C4-2B (cell line): ENCODE measurements at regions not wholly inside any gene's neighbourhood (a gene's known extent, or its start where the extent isn't known, plus 50 kb on each side); places are given as distances from the start of the nearest gene placed in this dataset.

Experiments used
- H3K27ac ChIP-seq: fragments of 450-650 bp; 2 replicates; pipeline ENCODE4 v1.5.1; 2017
- ZFX ChIP-seq: fragments of 450-650 bp; IDR thresholded peaks from 2 replicates; pipeline ENCODE4 v1.6.1; 2017
- TF ChIP-seq, protein P1 (sequence below): fragments of 450-650 bp; conservative IDR thresholded peaks from 2 replicates; pipeline ENCODE4 v1.5.1; 2017; ENCODE audit warnings: mild to moderate bottlenecking

DNA sequence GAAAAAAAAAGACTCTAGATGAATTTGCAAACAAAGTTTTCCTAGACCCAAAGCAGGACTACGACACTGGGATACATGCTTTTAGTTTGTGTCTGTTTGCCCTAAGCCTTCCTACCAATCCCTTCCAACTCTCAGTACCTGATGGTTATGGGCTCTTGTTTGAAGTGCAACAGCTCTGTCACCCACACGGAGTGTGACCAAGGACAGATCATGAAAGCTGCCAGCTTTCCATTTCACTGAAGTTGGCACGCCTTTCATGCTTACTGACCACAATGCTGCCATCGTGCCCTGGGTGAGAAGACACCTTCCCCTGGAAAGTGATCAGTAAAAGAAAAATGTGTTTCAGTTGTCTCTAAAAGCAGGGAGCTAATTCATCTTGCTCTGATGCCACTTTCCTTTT, 312.5 kb upstream of the PTBP2 start:
- no peak for TF ChIP-seq ZFX
- TF ChIP-seq, protein P1, sequence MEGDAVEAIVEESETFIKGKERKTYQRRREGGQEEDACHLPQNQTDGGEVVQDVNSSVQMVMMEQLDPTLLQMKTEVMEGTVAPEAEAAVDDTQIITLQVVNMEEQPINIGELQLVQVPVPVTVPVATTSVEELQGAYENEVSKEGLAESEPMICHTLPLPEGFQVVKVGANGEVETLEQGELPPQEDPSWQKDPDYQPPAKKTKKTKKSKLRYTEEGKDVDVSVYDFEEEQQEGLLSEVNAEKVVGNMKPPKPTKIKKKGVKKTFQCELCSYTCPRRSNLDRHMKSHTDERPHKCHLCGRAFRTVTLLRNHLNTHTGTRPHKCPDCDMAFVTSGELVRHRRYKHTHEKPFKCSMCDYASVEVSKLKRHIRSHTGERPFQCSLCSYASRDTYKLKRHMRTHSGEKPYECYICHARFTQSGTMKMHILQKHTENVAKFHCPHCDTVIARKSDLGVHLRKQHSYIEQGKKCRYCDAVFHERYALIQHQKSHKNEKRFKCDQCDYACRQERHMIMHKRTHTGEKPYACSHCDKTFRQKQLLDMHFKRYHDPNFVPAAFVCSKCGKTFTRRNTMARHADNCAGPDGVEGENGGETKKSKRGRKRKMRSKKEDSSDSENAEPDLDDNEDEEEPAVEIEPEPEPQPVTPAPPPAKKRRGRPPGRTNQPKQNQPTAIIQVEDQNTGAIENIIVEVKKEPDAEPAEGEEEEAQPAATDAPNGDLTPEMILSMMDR = no peak
- H3K27ac ChIP-seq = no peak overlapping the region

DNA sequence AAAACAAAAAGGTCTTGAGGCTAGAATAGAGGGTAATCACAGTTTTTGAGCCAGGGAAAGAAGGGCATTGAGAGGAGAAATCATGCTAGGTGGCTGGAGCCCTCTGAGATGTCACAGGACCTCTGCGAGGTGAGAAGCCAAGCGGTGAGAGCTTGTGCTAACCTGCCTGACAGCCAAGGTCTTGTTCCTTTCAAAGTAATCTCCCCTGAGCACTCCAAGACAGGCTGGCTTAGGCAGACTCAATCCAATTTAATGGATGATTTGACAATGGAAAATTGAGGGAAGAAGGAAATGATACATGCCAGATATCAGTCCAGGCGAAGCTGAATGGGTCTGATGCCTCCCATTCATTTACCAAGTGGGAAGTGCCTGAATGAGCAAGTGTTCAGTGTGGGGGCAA, 311.9 kb upstream of the PTBP2 start:
- TF ChIP-seq, protein P1 = no peak
- no peak for TF ChIP-seq ZFX
- H3K27ac ChIP-seq = no peak overlapping the region

DNA sequence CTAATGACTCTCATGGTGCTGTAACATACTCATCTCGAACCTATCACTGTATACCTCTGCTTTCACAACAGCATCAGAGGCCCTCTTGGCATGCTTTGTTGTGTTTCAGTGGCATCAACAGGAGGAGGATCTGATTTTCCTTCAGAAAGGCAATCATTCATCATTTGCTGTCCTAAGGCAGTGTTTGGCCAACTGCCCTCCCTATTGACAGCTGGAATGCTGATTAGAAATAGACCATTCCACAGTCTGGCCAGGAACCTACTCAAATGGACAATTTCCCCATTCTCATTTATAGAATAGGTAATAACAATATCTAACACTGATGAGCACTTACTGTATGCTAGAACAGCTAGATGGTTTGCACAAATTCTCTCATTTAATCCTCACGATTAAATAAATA, 310.6 kb upstream of the PTBP2 start:
- TF ChIP-seq, protein P1 = no peak
- H3K27ac ChIP-seq = no peak overlapping the region

- TF ChIP-seq, protein P1 = no peak
- TF ChIP-seq ZFX = no peak
- H3K27ac ChIP-seq = no peak overlapping the region
Observed at GRCh38 chr1:96414598-96414997, 307.0 kb upstream of the PTBP2 start.

DNA sequence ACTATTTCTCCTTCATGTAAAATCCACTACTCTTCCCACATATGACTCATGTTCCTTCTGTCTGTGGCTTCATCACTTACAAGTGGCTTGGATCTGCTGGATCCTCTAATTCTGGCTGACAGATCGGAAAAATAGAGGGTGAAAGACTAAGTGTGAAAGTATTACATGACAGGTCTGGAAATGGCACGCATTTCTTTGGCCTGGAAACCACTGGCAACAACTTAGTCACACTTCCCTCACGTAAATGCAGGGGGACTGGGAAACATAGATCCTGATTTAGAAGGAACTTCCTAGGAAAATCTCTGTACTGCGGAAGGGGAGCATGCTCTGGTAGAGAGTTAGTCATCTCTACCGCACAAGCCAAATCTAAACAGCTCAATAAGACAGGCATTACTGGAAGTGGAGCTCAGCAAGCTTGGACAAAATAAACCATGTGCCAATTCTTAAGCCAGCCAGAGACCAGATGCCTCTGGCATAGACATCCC, 305.4 kb upstream of the PTBP2 start:
- no peak for TF ChIP-seq ZFX
- TF ChIP-seq, protein P1 = no peak
- no peak overlapping the region for H3K27ac ChIP-seq

DNA sequence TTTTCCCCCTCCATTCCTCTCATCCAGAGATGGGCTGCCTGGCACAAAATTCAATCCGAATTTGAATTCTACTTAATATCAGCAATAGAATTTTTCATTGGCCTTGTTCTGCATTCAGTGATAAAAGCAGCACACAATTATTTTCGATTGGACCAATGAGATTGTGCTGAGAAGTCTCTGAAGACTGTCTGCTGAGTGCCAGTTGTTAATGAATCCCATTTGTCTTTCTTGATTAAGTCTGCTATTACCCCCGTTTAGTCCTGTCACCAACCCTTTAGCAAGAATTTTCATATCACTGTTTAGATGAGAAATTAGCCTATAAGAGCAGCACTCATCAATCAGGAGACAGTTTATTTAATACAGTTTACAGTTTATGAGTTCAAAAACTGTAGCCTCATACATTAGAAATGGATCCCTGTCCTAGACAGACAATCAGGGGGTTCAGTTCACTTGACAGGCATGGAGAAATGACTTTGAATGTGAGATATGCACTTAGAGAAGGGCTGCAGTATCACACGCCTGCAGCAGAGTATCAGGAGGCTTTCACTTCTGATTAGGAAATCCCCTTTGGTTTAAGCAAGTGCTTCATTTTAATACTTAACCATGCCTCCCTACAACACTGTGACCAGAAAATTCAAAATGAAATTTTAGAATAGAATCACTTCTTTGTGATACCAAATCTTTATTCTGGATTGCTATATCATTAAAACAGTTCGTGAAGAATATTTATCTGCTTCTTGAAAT, 304.7 kb upstream of the PTBP2 start:
- TF ChIP-seq, protein P1 = no peak
- no peak for TF ChIP-seq ZFX
- H3K27ac ChIP-seq = no peak overlapping the region

DNA sequence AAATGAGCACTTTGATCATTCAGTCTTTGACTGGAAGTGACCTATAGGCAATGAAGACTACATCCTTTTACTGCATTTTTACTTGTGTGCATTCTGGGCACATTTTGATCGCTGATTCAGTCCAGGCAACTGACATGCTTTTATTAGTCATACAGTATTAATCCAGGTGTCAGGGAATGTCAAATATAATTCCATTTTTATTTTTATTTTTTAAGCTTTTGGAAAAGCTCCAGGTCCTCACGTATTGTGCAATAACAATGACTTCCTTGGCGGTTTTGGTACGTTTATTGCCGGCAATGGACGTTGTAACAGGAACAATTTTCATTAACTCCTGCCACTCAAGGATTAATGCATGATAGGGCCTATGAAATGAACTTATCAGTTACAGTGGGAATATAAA, 302.6 kb upstream of the PTBP2 start:
- no peak for TF ChIP-seq ZFX
- TF ChIP-seq, protein P1 = no peak
- H3K27ac ChIP-seq = no peak overlapping the region
